Fibroblast of skin of left biceps (primary cell): ENCODE measurements at regions not wholly inside any gene's neighbourhood (a gene's known extent, or its start where the extent isn't known, plus 50 kb on each side); places are given as distances from the start of the nearest gene placed in this dataset.

Experiments
- DNase-seq, 2 experiments: peaks; one replicate each; pipeline ENCODE4 v3.0.0-alpha.2; 2013; ENCODE audit warnings: low read depth in 2 of 2

DNA sequence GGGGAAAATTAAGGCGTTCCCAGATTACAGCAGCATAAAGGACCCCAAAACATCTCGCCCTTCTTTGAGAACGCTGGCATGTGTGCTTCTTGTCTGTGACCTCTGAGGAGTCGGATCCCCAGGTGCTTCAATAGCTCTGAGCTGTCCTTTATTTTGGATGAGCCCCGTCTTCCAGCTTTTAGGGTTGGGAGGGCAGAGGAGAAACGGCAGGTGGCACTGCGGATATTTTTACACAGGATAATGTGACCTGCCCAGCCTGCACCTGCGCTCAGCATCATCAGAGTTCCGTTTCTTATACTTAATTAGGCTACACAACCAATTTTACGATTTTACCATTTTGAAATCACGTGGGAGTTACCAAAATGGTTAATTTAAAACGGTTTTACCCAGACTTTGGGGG lies 147.7 kb upstream of the RPS6KA2 start:
- no peak for DNase-seq

- no peak for DNase-seq
Measured at GRCh38 chr6:166774292-166774691, 147.2 kb upstream of the RPS6KA2 start.

DNA sequence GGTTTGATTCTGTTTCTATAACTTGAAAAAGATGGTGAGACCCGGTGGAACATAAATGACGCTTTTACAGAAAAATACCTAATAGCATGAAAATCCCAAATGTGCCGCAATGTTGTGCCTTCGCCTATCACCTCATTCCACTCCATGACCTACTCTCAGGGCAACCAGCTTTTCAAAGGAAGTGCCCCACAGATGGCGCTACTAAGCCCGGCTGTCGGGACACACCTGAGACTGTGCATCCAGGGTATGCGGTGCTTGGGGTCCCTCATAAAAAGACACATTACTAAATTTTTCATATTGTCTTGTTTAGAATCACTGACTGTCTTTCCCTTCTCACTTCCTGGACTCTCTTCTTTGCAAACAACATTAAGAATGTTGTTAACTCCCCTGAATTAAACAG lies 145.5 kb upstream of the RPS6KA2 start:
- DNase-seq = no peak

DNA sequence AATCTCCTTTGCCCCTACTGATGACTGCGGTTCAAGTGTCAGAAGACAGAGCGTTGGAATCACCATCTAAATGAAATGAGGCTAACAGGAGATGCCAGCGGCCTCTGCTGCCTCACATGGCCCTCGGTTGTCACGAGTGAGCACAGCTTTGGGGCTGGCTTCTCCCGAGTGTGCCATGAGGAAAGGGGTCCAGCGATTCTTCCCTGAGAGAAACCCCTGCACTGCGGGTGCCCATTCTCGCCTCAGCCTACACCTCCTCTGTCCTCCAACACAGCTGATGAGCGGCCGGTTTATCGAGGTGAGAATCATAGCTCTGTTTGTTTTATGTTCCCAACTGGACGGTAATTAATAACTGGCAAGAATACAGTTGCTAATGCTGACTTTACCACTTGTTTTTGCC lies 144.7 kb upstream of the RPS6KA2 start:
- no peak for DNase-seq

DNA sequence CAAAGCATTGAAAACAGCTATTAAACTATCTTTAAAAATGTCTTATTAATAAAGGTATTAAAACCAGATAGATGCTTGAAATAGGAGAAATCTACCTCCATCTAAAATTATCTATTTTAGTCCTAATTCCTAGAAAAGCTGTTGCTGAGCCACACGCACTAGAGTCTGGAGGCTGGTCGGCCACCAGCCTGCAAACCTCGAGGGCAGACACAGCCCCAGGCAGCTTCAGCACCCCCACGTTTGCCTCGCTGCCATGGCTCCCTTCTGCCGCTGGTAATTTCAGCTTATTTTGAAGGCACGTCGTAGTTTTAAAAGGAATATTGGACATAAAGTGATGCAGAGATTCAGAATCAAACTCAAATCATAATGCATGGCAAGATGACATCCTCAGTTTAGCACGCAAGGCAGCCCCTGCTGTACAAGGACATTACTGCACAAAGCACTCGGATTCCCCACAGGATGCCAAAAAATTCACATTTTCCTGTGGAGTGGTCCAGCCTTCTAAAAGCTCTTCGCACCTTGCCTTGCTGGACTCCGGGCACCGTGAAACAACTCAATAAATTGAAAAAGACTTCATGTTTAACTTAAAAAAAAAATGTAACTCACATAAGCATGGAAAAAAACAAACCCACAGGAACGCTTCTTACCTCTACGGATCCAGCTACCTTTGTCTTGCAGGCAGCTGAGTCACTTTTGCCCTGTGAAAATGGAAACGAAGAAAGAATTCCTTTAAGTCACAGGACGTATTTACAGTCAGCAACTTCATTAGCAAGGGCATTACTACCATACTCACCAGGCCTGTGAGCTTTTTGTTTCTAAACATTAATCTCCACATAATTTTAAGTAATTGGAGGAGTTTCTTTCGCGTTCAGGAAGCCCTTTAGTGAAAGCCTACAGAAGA lies 143.4 kb upstream of the RPS6KA2 start:
- DNase-seq = no peak

DNA sequence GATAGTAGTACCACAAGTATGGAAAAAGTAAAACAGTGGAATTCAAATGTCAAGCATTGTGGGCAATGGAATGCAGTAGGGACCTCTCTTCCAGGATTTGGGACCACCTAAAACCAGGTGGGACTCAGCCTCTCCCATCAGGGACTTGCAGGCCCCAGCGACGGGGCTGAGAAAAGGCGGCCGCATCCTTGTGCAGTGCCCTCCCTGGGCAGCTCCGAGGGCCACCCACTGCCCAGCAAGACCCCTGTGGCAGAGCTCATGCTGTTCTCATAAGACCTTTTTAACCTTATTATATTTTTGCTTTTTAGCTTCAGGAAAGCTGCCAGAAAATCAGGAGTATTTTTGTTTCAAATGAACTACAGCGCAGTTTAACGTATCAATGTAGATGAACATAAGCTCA lies 142.6 kb upstream of the RPS6KA2 start:
- no peak for DNase-seq

GRCh38 chr6:166768761-166769160 lies 141.7 kb upstream of the RPS6KA2 start:
- DNase-seq = no peak

DNA sequence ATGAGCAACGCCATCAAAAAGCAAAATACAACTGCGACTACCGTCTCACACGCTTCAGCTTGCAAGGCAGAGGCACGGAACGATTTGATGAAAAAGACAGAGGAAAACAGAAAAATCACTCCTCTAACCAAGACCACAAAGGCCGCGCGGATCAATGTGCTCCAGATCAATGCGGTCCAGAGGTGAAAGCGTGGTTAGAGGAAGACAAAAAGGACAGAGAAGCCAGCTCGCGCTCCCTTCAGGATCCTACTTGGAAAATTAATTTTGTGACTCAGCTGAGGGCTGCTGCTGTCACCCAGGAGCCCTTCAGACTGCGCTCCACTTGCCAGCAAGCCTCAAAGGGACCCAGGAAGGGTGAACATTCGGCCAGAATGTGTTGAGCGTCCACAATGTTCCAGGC lies 140.2 kb upstream of the RPS6KA2 start:
- no peak for DNase-seq

GRCh38 chr6:166766769-166767168 lies 139.7 kb upstream of the RPS6KA2 start:
- no peak for DNase-seq

- no peak for DNase-seq
Measured at GRCh38 chr6:166765234-166765541, 138.1 kb upstream of the RPS6KA2 start.

GRCh38 chr6:166764473-166765233 lies 137.6 kb upstream of the RPS6KA2 start:
- DNase-seq = no peak

GRCh38 chr6:166763606-166764472 lies 136.8 kb upstream of the RPS6KA2 start:
- DNase-seq = no peak

- no peak for DNase-seq
Measured at GRCh38 chr6:166761801-166762200, 134.8 kb upstream of the RPS6KA2 start.

DNA sequence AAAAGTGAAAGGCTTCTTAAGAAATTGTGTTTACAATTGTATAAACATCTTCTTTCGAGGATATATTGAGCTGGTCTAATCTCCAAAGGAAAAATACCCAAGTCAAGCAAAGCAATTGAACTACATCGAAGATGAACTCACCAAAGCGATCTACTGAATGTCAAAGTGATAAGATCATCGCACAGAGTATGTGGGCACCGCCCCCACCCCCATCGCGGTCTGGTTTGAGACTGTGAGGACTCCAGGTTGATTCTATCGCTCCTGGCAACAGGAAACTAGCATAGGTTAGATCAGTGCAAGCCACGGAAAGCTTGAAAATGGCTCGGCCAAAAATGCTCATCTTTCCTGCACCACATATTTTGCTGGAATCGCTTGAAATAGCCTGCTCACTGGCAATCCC lies 133.2 kb upstream of the RPS6KA2 start:
- DNase-seq = no peak

DNA sequence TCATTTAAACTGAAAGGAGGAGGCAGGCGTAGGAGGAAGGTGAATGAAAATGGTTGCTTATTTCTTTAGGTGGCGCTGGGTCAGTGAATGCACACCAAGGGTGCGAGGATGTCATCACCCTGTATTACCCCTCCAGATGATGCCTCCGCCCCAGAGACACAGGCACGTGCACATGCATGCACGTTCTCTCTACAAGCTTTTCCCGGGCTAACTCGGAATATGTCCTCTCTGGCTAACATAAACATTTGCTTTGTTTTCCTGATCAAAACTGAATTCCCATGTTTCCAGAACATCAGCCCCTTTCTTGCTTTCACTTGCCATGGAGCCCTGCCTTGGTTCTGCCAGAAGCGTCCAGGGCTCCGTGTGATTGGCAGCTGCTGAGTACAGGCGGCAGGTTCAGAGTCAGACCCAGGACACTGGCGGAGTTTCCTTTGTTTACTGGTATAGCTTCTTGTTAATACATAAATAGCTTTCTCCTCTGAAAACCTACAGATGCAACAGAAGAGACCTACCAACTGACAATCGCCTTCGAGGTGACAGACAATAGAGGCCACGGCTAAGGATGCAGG lies 131.2 kb upstream of the RPS6KA2 start:
- no peak for DNase-seq

DNA sequence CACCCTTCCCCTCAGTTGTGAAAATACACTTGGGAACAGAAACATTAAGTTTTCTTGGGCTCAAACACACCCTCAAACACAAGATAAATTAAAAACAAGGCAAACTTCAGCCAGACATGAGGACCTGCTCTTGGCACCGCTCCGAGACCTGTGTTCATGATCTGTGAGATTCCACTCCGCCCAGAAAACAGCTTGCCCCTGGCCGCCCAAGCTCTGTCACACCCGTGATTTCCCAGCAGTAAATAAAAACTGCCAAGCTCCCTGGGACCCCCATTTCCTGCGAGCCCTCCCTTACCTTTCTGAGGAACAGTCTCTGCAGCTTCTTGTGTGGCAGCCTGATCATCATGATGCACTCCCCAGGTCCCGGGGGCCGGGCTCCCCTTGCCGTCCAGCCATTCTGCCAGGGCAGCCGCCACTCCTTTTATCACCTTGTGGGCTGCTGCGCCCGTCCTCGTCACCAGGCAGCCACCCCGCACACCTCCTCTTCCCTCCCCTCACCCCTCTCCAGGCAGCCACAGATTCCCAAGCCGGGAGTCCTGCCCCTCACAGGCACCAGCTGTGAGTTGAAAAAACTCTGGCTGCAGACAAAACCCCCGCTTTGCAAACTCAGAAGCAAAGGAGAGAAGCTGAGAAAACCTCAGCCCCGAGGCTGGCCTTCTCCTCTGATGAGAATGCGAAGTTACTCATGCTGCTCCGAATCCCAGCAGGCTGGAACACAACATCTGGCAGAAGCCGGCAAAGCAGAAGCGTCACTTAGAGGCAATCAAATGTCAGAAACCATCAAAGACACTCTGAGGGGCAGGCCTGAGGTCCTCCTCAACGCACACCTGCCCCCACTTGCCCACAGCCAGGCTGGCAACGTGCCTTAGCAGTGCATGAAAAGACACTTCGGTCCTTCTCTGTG lies 130.4 kb upstream of the RPS6KA2 start:
- no peak for DNase-seq

DNA sequence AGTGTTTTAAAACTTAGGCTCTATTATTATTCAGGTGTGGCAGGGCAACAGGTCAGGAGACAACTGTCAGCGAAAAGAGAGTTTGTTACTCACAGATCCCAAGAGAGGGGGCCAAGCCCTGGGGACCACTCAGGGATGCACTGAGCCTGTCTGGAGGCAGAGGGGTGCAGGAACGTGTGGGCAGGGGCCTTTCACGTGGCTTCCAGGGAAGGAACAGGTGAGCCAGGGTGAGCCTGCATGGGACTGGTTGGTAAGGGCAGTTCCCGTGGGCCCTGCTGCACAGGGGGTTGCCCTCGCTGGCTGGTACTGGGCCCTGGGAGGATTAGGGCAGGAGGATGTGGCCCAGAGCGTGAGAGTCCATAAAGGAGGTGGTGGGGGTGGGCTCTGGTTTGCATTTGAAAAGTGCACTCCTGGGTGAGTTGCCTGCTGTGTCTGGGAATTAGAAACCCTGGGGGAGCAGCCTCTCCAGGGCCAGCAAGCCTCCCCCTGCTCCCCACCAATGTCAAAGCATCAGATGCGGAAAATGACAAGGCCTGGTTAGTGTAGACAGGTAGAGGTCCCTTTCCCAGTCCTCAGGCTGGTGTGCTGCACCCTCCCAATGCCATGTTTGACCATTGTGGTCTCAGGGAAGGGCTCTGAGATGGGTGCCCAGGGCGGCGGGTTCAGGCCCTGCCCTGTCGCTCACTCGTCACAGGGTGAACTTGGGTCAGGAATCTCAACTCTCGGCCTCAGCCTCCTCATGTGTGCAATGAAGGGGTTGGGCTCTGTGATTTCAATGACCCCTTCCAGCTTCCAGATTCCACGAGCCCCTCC lies 127.4 kb upstream of the RPS6KA2 start:
- DNase-seq = no peak

DNA sequence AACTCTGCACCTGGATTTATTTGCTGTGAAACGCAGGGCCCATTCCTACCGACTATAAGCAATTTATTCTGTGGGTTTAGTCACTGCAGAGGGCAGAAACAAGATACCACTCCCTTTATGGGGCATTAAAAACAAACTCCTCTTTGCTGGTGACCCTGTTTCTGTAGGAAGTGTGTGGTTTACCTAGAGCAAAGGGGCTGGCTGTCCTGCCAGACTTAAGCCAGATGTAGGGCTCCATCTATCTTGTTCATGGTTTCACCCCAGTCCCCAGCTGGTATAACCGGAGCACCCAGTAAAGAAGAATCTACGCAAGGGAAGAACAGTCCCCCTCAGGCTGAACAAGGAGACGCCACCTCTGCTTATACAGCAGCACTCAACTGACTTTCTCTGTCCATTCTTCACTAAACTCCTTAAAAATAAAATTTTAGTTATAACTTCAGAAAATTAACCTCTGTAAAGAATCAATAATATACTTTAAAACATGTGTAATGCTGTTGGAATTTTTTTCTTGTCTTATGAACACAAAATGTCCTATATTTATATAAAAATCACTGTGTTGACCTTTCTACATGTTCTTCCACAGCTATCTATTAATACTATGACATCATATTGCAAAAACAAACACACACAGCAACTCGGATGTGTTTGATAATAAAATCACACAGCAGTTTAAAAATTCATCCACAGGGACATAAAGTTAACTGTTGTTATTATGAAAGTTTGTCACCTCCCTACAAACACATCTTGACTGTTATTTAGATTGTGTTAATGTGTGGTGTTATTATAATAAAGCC lies 126.1 kb upstream of the RPS6KA2 start:
- no peak for DNase-seq

- no peak for DNase-seq
Measured at GRCh38 chr6:166752097-166752496, 125.0 kb upstream of the RPS6KA2 start.
